Left cardiac atrium (tissue), 4 donors: ENCODE measurements at regions not wholly inside any gene's neighbourhood (a gene's known extent, or its start where the extent isn't known, plus 50 kb on each side); places are given as distances from the start of the nearest gene placed in this dataset.
"Not testable (repeated sequence)": the region's sequence is repeated elsewhere in the genome, so short reads cannot be mapped to it uniquely, and the experiment has no call there.

ENCODE experiments used
- ATAC-seq, 2 donors: fragments of 200-7000 bp; cut with Tn5 transposase; one replicate each; pipeline ENCODE4 v1.9.1; 2020; ENCODE audit warnings: mild to moderate bottlenecking in 2 of 2, moderate library complexity in 2 of 2
- DNase-seq: peaks from one replicate; pipeline ENCODE4 v3.0.0-alpha.2; 2020
- intact Hi-C, 2 donors: fragments of 100-400 bp; cut with DNase I; formaldehyde crosslinking; loops; one replicate each; pipeline versions ENCODE4 v1.14.1 to v1.15.1; 2022 to 2023
- donor health status: DM: no; HTN: yes; CAD: no.
- donor health status: DM: no; HTN: yes; CAD: no; lungs with severe emphysema.
- donor health status: DM: yes; HTN: yes; CAD: no.
- donor health status: Dilated cardiomyopathy.

- intact Hi-C loops, result no loop called here
- ATAC-seq (peak in 1 of 2 donors; percentile 76), DNase-seq (no peak)
Measured at GRCh38 chr10:16105082-16105481, 244.8 kb upstream of the MINDY3 start.

- ATAC-seq, result no peak
- DNase-seq, result no peak
- intact Hi-C loops, result no loop called here
Measured at GRCh38 chr10:16116404-16117304, 256.3 kb upstream of the MINDY3 start.

- no peak for ATAC-seq
- no peak for DNase-seq
- intact Hi-C loops, result no loop called here
Measured at GRCh38 chr10:16117305-16117695, 257.0 kb upstream of the MINDY3 start.

- DNase-seq (no peak), ATAC-seq (no peak)
- intact Hi-C loops, result no loop called here
Measured at GRCh38 chr10:16119445-16119844, 259.1 kb upstream of the MINDY3 start.

- ATAC-seq (no peak), DNase-seq (no peak)
- intact Hi-C loops, result no loop called here
Measured at GRCh38 chr10:16120563-16120962, 260.3 kb upstream of the MINDY3 start.

- no peak for ATAC-seq
- DNase-seq, result no peak
- intact Hi-C loops, result no loop called here
Measured at GRCh38 chr10:16141499-16141898, 281.2 kb upstream of the MINDY3 start.

- intact Hi-C loops, result no loop called here
- DNase-seq (no peak), ATAC-seq (no peak)
Measured at GRCh38 chr10:16146993-16147392, 286.7 kb upstream of the MINDY3 start.

- intact Hi-C loops, result no loop called here
- no peak for DNase-seq
- ATAC-seq, result no peak
Measured at GRCh38 chr10:16155834-16156233, 281.0 kb upstream of the PTER start.

GRCh38 chr10:16156681-16157080 is 280.1 kb upstream of the PTER start:
- DNase-seq (no peak), ATAC-seq (no peak)
- intact Hi-C loops, result no loop called here

- ATAC-seq, DNase-seq, intact Hi-C loops: not testable (repeated sequence)
Measured at GRCh38 chr10:16165067-16165466, 271.7 kb upstream of the PTER start.

- DNase-seq, result no peak
- intact Hi-C loops, result no loop called here
- ATAC-seq, result no peak
Measured at GRCh38 chr10:16182144-16182543, 254.7 kb upstream of the PTER start.

GRCh38 chr10:16182688-16183087 is 254.1 kb upstream of the PTER start:
- ATAC-seq, result no peak
- intact Hi-C loops, result no loop called here
- no peak for DNase-seq

- no peak for DNase-seq
- no peak for ATAC-seq
- intact Hi-C loops, result no loop called here
Measured at GRCh38 chr10:16184096-16184597, 252.7 kb upstream of the PTER start.

- DNase-seq, result no peak
- intact Hi-C loops, result no loop called here
- ATAC-seq, result no peak
Measured at GRCh38 chr10:16184906-16185305, 251.9 kb upstream of the PTER start.

GRCh38 chr10:16186564-16186963 is 250.2 kb upstream of the PTER start:
- intact Hi-C loops, result no loop called here
- no peak for DNase-seq
- no peak for ATAC-seq

- no peak for DNase-seq
- intact Hi-C loops, result no loop called here
- ATAC-seq, result no peak
Measured at GRCh38 chr10:16187161-16187560, 249.6 kb upstream of the PTER start.

- DNase-seq (no peak), ATAC-seq (no peak)
- intact Hi-C loops, result no loop called here
Measured at GRCh38 chr10:16192337-16192736, 244.5 kb upstream of the PTER start.

- DNase-seq (no peak), ATAC-seq (no peak)
- intact Hi-C loops, result no loop called here
Measured at GRCh38 chr10:16193241-16193640, 243.6 kb upstream of the PTER start.

GRCh38 chr10:16195178-16195769 is 241.5 kb upstream of the PTER start:
- intact Hi-C loops, result no loop called here
- DNase-seq, result no peak
- no peak for ATAC-seq

GRCh38 chr10:16195894-16196293 is 240.9 kb upstream of the PTER start:
- intact Hi-C loops, result no loop called here
- DNase-seq (no peak), ATAC-seq (no peak)

GRCh38 chr10:16199216-16199615 is 237.6 kb upstream of the PTER start:
- intact Hi-C loops, result no loop called here
- DNase-seq, result no peak
- no peak for ATAC-seq
